ENCODE measurements at regions not wholly inside any gene's neighbourhood (a gene's known extent, or its start where the extent isn't known, plus 50 kb on each side); places are given as distances from the start of the nearest gene placed in this dataset.

DNA sequence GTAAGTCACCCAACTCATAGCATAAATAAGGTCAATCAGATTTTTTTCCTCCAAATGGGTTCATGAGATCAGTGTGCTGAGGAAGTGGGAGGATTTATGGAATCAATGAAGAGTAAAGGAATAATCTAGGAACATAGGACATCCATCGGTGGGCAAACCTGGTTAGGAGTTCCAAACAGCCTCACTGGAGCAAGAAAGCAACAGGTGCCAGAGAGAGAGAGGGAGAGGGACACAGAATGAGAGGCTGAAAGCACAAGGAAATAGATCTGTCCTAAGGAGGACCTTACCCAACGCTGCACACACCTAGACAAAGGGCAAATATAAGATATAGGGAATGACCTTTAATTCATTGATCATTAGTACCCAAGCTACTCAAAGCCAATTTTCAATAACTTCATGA is 119.5 kb upstream of the ANKRD1 start:
- no peak for DNase-seq

DNA sequence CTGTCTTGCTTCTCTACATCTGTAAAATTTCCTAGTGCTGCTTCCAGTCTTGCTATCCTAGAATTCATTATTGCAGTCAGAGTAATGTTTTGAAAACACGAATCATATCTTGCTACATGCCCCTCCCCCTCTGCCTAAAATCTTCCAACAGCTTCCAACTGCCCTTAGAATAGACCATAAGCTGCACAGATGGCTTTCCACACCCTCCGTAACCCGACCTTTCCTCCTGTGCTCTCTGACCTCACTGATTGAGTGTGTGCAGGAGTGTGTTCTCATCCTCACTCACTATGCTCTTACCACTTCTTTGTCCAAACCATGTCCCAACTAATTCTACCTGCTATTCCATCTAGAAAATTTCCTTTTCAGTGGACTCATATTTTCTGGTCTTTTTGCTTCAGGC is 121.2 kb upstream of the ANKRD1 start:
- no peak for DNase-seq

DNA sequence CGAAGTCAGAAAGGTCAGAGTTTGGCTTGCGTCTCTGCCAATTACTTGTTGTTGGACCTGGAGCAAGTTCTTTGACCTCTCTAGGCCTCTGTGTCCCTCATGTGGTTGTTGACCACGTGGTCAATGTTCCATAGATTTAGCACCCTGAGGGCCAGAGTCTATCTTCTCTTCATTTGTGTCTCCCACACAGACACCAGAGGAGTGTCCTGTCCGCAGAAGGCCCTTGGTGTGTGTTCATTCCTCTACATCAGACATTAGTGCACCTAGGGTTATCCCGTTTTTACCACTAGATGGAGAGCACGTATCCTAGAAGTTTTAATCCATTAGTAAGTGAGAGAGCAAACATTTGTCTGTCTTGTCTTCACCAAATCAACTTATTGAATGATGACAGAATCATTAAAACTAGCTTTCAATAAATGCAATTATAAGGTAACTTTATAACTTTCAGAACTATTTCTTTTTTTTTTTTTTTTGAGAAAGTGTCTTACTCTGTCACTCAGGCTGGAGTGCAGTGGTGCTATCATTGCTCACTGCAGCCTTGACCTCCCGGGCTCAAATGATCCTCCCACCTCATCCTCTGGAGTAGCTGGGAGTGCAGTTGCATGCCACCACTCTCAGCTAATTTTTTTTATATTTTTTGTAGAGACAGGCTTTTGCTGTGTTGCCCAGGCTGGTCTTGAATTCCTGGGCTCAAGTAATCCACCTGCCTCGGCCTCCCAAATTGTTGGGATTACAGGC is 122.5 kb upstream of the ANKRD1 start:
- DNase-seq = peak; percentile 11

DNA sequence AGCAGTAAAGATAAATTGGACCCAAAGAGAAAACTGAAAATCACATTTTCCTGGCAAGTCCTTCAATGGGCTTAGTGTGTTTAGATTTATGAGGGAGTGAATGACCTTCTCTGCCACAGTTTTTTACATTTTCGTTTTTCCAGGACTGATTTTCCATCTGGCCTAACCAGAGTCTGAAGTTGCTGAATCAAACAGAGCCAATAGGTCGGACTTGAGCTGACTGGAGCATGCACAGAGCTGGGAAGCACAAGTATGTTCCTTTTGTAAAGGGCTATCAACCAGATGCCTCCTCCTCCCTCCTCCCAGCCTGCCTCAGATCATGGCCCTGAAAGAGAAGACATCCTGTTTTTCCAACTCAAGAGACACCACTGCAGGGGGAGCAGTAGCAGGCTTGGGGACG is 126.0 kb upstream of the ANKRD1 start:
- no peak for DNase-seq

DNA sequence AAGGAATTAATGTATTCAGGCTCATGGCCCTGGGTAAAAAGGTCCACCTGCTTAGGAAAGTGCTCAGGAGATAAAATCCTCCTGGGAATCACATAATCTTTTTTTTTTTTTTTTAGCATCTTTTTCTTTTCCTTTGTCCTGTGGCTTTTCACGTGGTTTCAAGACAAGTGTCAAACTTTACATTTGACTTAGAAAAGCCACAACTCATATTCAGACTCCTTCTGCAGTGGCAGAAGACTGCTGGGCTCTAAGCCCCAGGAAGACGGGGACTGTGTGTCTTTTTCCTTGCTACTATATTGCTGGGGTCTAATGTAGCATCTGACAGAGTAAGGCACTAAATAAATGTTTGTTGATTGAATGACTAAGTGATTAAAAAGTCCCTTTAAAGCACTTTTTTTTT is 127.5 kb upstream of the ANKRD1 start:
- DNase-seq = peak; percentile 11

DNA sequence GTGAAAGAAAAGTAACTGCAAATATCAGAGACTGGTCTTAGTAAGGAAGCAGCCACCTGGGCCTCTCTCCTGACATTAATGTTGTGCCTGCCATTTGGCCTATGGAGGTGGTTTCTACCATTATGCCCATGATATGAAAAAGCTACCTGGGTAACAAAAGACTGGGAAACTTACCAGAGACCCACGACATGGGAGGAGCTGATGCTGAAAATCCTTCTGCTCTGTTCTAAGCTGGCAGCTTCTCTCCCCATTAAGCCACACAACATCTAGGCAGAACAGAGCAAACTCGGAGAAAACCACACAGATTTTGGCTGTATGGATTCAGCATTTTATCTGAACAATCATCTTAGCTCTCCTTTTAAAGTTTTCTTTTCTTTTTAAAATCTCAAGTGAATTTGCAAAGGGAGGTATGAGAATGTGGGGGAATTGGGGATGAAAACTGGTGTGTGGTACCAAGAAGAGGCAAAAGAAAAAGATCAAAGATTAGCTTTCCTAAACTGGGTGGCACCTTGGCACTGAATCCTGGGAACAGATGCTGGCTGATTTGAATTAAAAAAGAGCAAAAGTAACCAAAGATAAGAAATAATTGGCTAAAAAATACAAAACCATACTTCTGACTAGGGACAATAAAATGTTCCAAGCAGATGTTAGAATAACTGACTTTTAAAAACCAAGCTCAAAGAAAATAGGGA is 128.6 kb upstream of the ANKRD1 start:
- no peak for DNase-seq

DNA sequence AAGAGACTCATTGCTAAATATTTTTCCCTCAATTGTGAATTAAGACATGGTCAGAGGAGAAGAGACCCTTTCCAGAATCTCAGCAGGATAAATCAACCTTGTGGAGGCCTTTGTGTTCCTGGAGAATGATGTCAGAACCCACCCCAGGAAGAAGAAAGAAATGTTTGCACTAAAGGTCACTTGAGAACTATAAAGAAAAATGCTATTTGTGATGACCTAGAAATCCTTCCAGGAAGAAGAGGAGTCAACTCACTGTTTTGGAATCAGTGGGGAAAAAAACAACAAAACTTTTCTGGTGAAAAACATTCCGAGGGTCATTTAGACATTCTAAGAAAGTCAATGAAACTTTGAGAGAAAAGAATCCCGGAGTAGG is 129.1 kb upstream of the ANKRD1 start:
- no peak for DNase-seq

DNA sequence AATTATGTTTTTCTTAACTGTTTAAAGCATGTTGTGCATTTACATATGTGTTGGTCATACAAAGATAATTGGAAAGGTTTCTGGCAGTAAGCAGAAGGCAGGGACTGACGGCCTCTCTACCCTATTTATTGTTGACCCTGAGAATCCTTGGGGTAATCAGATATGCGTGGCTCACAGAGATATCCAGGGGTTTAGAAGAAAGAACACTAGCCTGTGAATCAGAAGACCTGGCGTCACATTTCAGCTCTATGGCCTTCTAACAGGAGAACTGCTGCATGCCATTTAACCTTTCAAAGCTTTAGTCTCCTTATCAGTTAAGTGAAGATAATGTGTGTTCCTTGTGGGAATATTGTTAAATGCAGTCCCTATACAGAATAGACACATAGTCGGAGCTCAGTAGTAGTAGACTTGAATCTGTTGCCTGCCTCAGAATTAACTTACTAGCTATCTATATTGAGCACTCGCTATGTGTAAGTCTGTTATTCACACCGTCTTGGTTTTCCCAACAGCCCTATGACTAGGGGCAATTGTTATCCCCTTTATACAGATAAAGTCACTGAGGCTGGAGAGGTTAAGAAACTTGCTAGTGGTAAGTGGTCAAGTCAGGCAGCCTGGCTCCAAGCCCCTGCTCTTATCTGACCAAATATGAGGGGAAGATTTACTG is 129.6 kb upstream of the ANKRD1 start:
- DNase-seq = no peak

DNA sequence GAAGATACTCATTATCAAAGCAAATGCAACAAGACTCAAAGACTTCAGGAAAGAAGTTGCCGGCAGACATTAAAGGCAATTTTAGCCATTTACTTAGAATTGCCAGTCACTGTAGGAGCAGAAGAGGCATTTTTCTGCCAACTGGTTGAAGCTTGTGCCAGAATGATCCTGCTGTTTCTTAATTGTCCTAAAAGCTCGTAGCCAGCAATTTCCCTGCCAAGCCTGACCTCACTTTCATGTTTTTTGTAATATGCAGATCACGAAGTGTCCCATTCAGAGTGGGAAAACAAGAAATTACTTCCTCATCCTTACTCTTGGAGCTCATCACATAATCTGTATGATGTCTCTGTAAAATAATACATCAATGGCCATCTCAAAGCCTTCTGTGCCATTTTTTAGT is 130.9 kb upstream of the ANKRD1 start:
- DNase-seq = no peak

DNA sequence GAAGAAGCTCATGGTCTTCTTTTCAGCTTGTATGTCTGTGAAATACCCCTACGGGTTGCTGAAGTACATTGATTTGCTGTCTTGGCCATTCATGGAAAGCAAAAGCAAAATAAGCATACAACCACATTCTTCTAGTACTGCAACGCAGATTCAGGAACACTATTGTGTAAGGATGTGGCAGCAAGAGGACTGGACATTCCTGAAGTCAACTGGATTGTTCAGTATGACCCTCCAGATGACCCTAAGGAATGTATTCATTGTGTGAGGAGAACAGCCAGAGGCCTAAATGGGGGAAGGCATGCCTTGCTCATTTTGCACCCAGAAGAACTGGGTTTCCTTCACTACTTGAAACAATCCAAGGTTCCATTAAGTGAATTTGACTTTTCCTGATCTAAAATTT is 133.4 kb upstream of the ANKRD1 start:
- no peak for DNase-seq

DNA sequence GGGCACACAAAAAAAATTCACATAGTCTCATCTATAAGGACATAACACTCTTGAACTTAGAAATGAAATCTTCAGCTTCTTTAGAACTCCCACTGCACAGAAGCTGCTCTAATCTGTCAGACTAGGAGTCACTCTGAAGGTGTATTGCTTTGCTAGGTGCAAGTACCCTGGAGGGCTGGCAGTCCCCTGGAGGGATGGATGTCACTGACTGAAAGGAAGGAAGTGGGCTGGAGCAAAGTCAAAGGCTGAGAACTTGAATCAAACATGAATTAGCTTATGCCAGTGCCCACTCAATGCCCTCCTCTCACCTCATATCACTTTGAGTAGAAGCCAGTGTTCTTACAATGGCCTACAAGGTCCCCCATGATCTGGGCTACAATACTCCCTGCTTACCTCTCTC is 140.3 kb upstream of the ANKRD1 start:
- no peak for DNase-seq

DNA sequence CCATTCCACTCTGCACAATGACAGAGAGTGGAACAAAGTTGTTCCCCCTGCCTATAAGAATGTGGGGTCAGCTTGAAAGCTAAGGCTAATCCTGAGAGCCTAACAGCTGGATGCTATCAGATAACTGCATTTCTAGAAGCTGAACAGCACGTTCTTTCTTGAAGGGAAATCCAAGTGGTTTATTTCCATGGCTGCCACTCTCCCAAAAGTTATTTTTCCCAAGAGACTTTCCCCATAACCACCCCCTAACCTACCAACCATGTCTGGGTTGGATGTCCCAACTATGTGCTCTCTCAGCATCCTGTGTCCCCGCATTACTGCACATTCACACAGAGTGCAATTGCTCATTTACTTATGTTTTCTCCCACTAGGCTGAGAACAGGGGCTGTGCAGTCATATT is 140.7 kb upstream of the ANKRD1 start:
- DNase-seq = no peak

DNA sequence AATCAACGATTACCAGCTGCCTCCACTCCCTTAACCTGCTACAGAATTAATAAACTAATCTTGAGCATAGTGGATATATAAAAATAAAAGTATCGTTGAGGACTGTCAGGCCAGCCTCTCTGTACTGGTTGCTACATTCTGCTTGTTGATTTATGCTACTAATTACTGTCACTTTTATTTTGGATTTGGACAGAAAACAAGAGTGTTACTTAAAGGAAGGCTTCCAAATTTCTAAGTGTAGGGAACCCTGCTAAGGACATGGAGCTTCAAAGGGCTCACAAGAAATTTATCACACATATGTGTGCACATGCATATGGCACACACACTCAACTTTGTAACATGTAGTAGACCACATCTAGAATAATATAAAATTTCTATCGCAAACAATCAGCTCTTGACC is 141.2 kb upstream of the ANKRD1 start:
- DNase-seq = no peak

DNA sequence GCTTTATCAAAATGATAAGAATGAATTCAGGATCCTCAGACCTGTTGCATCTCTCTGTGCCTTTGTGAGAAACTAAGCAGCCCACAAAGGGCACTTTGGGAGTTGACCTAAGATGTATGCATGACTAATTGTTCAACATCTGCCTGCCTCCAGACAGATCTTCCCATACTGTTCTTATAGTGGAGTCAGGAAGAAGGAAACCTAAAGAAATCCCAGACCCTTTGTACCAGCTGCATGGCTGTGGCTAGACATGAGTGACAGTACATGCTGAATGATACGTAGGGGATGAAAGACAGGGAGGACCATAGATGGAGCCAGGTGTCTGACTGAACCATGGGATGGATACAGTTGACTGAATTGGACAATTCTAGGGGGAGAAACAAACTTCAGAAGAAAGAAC is 148.7 kb upstream of the PCGF5 start:
- no peak for DNase-seq

DNA sequence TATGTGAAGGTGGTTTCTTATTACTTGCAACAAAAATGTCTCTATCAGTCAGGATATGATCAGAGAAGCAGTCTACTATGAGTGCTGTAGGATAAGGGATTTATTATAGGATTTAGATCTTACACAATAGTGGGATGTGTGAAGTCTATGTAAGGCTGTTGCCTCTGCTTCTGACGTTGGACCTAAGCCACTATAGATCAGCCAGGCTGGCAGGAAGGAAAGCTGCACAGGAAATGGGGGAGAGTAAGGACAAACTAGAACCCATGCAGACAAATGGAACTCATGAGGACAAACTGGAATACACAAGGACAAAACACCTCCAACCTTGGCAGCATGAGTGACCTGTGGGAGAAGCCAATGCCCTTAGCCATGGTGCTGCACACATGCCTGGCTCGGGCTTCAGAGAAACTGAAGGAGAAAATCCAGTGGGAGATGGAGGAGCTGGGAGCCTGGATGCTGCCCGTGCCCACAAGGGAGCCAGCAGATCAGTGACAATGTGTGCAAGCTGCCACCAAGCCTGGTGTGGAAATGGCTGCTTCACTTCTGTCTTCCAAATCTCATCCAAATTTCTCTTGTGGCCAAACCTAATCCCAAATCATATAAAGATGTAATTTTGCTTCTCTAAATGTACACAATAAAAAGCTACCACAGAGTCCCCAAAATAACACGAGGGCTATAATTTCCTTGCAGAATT is 147.0 kb upstream of the PCGF5 start:
- DNase-seq = no peak

DNA sequence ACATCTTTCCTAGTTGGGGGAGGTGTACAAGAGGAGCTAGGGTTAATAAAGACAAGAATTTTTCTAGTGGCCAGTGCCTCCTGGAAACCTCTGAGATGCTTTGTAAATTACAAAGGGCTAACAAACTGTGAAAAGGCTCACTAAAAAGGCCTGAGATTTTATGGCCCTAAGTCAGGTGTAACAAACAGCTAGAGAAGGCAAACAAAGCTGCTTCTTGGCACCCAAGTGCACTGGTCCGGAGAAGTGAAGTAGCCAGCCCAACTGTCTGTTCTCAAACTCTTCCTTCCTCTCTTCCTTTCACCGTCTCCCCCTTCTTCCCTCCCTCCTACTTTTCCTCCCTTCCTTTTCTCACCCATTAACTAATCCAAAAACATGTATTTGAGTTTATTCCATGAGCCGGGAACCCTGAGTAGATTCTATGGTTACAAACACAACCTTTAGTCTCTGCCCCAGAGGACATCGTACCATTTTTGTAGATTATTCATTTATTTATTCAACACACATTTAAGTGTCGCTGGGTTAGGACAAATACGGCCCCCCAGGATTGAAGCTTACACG is 143.4 kb upstream of the PCGF5 start:
- DNase-seq = no peak

DNA sequence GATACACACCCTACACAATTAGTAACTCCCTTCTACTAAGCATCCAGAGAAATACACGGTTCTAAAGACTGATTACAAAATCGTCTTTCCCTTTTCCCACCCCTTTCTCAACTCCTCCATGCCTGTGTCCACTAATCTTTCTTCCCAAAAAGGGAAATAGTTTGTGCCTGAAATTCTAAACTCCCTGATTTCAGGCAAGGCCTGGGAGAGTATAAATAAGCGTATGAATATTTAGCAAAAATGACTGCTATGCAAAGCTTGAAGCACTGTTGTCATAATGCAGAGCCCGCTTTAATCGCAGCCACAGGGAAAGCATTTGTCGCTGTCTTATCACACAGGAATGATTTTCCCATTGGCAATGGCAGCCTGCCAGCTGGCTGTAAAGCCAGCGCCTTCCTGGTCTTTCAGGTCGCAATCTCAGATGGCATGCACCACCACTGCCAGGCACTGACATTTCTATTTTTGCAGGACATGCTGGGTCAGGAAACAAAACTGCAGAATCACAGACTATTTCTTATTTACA is 142.9 kb upstream of the PCGF5 start:
- no peak for DNase-seq

DNA sequence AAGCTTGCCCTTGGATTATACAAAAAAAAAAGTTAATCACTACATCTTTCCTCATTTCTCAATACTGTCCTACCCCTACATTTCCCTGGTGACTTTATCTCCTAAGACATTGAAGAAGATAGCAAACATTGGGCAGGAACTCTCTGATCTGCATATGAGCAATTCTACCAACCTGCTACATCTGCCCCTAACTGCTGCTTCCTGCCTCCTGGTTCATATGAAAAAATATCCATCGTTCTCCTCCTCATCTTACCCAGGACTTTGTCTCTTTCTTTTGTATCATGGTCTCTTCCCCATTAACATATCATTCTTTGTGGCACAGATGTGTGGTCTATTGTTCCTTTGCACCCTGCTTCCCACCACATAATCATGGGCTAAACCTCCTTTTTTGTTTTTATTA is 139.7 kb upstream of the PCGF5 start:
- DNase-seq = no peak

DNA sequence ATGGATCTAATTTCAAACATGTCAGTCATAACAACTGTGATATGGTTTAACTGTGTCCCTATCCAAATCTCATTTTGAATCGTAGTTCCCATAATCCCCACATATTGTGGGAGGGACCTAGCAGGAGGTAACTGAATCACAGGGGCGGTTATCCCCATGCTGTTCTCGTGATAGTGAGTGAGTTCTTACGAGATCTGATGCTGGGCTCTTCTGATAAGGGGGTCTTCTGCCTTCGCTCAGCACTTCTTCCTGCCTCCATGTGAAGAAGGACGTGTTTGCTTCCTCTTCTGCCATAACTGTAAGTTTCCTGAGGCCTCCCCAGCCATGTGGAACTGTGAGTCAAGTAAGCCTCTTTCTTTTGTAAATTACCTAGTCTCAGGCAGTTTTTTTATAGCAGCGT is 138.0 kb upstream of the PCGF5 start:
- DNase-seq = no peak

DNA sequence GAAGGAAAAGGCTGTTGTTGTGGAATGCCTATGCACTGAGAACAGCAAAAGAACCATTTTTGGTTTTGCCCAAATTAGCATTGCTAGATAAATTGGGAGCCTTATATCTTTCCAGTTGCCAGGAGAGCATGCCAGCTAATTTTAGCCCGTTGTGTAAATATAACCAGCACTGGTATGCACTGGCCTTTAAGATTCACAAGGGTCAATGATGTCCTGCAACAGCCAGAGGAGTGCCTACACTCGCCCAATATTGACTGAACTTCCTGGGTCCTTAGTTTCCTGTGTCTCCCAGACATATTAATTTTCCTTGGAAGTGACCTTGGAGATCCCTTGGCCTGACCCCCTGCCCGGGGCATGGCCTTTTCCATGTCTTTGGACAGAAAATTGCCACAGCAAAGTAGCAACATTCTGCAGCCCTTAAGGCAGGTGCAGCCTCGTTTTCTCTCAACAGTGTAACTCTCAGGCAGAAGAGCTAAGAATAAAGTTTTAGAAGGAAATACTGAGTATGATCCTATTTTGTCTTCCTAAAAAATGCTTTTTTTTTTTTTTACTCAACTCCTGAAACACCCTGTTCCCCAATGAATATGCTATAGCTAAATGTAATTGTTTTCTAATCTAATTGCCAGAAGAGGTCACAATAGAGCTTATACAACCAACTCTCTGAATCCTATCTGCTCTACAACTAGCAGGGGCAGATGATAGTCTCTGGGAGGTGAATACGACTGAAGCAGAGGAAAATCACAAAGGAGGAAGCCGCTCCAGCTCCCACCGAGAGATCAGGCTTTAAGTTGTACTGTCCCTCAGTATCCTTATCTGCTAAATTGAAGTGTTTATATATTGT is 131.9 kb upstream of the PCGF5 start:
- peak; percentile 3 for DNase-seq

DNA sequence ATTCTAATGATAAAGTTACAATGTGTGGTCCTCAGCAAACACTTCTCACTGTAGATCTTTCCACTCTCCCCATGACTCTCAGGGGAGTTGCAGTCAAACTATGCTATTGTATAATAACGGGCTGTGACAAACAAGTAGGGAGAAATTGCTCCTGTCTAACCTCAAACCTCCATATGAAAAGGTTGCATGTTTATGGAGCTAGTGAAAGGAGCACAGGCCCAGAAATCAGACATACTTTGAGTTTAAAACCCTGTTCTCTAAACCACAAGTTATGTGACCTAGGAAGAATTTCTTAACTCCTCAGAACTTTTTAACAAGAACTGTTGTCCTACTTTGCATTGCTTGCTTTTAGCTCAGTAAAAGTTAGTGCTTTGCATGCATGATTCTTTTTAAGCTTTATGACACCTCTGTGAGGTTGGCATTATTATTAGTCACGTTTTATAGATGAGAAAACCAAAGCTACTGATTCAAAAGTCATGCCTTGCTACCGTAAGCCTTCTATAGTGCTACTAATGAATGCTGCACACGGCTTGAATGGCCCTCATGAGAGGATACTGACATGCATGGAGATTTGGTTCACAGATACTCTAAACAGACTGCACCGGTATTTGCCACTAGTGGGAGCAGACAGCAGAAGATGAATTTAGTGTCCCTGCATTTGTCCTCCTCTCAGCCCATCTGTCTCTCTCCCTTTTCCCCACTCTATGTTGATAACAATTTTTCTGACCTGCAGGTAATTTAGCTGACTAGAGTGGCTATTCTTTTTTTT is 129.5 kb upstream of the PCGF5 start:
- DNase-seq = no peak
